ENCODE measurements at regions not wholly inside any gene's neighbourhood (a gene's known extent, or its start where the extent isn't known, plus 50 kb on each side); places are given as distances from the start of the nearest gene placed in this dataset.

DNA sequence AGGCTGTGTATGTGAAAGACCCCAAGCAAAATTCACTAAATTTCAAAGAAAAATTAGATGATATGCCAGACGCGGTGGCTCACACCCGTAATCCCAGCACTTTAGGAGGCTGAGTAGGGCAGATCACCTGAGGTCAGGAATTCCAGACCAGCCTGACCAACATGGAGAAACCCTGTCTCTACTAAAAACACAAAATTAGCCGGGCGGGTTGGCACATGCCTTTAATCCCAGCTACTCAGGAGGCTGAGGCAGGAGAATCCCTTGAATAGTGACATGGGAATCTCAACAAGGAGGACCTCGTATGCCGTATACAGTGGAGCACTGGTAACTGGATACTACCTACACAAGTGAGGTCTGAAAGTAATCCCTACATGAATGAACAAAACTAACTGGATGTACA is 92.7 kb upstream of the JARID2 start:
- peaks cover 4% of the 10 kb centered on the region for H3K4me1 Mint-ChIP-seq
- peaks cover 1% of the 10 kb centered on the region for H3K27me3 Mint-ChIP-seq (ENCODE audit: insufficient read depth, low read depth, poor library complexity)
- Histone ChIP-seq H3K27ac (ENCODE audit: low read depth) (no peak overlapping the region), H3K4me1 (ENCODE audit: insufficient read depth) (no peaks in the 10 kb centered on the region), H4K20me1 (replicated peaks; ENCODE audit: insufficient read depth) (no peaks in the 10 kb centered on the region), H3K4me3 (no peak overlapping the region), H3K79me2 (replicated peaks; ENCODE audit: insufficient read depth) (no peaks in the 10 kb centered on the region), H3K4me2 (no peak overlapping the region), H3K27me3 (ENCODE audit: insufficient read depth) (no peaks in the 10 kb centered on the region), H2AFZ (0 out of 2 replicates have a peak overlapping the region, but pooled peaks have one; percentile 18), H3K36me3 (ENCODE audit: insufficient read depth) (no peaks in the 10 kb centered on the region), H3F3A (replicated peaks; ENCODE audit: low read depth) (0 out of 2 replicates have a peak, but pooled peaks cover 4% of the 10 kb centered on the region), H3K9me2 (ENCODE audit: insufficient read depth) (no peaks in the 10 kb centered on the region)
- ATAC-seq (no peak), DNase-seq (ENCODE audit: low spot score) (no peak)
- no peaks in the 10 kb centered on the region for H3K36me3 Mint-ChIP-seq (ENCODE audit: low read depth)
- no peak overlapping the region for H3K4me3 Mint-ChIP-seq
- H3K9me3 Mint-ChIP-seq, result no peaks in the 10 kb centered on the region
- TF ChIP-seq ETS1 (IDR thresholded peaks at IDR 0.05) (no peak), EZH2phosphoT487 (IDR thresholded peaks at IDR 0.05; ENCODE audit: unreplicated experiment) (no peak), ZNF114 (CRISPR knock-in tag; IDR thresholded peaks at IDR 0.05) (no peak), CTCF (conservative IDR thresholded peaks at IDR 0.05; ENCODE audit: low read depth in 2 of 2) (no peak), EZH2 (IDR thresholded peaks at IDR 0.05; ENCODE audit: low read depth, unreplicated experiment) (no peak), POLR2AphosphoS5 (IDR thresholded peaks at IDR 0.05; ENCODE audit: low read depth) (no peak), NANOG (IDR thresholded peaks at IDR 0.05; ENCODE audit: borderline replicate concordance) (no peak)
- TF ChIP-seq, protein P1, sequence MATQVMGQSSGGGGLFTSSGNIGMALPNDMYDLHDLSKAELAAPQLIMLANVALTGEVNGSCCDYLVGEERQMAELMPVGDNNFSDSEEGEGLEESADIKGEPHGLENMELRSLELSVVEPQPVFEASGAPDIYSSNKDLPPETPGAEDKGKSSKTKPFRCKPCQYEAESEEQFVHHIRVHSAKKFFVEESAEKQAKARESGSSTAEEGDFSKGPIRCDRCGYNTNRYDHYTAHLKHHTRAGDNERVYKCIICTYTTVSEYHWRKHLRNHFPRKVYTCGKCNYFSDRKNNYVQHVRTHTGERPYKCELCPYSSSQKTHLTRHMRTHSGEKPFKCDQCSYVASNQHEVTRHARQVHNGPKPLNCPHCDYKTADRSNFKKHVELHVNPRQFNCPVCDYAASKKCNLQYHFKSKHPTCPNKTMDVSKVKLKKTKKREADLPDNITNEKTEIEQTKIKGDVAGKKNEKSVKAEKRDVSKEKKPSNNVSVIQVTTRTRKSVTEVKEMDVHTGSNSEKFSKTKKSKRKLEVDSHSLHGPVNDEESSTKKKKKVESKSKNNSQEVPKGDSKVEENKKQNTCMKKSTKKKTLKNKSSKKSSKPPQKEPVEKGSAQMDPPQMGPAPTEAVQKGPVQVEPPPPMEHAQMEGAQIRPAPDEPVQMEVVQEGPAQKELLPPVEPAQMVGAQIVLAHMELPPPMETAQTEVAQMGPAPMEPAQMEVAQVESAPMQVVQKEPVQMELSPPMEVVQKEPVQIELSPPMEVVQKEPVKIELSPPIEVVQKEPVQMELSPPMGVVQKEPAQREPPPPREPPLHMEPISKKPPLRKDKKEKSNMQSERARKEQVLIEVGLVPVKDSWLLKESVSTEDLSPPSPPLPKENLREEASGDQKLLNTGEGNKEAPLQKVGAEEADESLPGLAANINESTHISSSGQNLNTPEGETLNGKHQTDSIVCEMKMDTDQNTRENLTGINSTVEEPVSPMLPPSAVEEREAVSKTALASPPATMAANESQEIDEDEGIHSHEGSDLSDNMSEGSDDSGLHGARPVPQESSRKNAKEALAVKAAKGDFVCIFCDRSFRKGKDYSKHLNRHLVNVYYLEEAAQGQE (IDR thresholded peaks at IDR 0.05; ENCODE audit: unreplicated experiment), result no peak
- TF ChIP-seq, protein P2, sequence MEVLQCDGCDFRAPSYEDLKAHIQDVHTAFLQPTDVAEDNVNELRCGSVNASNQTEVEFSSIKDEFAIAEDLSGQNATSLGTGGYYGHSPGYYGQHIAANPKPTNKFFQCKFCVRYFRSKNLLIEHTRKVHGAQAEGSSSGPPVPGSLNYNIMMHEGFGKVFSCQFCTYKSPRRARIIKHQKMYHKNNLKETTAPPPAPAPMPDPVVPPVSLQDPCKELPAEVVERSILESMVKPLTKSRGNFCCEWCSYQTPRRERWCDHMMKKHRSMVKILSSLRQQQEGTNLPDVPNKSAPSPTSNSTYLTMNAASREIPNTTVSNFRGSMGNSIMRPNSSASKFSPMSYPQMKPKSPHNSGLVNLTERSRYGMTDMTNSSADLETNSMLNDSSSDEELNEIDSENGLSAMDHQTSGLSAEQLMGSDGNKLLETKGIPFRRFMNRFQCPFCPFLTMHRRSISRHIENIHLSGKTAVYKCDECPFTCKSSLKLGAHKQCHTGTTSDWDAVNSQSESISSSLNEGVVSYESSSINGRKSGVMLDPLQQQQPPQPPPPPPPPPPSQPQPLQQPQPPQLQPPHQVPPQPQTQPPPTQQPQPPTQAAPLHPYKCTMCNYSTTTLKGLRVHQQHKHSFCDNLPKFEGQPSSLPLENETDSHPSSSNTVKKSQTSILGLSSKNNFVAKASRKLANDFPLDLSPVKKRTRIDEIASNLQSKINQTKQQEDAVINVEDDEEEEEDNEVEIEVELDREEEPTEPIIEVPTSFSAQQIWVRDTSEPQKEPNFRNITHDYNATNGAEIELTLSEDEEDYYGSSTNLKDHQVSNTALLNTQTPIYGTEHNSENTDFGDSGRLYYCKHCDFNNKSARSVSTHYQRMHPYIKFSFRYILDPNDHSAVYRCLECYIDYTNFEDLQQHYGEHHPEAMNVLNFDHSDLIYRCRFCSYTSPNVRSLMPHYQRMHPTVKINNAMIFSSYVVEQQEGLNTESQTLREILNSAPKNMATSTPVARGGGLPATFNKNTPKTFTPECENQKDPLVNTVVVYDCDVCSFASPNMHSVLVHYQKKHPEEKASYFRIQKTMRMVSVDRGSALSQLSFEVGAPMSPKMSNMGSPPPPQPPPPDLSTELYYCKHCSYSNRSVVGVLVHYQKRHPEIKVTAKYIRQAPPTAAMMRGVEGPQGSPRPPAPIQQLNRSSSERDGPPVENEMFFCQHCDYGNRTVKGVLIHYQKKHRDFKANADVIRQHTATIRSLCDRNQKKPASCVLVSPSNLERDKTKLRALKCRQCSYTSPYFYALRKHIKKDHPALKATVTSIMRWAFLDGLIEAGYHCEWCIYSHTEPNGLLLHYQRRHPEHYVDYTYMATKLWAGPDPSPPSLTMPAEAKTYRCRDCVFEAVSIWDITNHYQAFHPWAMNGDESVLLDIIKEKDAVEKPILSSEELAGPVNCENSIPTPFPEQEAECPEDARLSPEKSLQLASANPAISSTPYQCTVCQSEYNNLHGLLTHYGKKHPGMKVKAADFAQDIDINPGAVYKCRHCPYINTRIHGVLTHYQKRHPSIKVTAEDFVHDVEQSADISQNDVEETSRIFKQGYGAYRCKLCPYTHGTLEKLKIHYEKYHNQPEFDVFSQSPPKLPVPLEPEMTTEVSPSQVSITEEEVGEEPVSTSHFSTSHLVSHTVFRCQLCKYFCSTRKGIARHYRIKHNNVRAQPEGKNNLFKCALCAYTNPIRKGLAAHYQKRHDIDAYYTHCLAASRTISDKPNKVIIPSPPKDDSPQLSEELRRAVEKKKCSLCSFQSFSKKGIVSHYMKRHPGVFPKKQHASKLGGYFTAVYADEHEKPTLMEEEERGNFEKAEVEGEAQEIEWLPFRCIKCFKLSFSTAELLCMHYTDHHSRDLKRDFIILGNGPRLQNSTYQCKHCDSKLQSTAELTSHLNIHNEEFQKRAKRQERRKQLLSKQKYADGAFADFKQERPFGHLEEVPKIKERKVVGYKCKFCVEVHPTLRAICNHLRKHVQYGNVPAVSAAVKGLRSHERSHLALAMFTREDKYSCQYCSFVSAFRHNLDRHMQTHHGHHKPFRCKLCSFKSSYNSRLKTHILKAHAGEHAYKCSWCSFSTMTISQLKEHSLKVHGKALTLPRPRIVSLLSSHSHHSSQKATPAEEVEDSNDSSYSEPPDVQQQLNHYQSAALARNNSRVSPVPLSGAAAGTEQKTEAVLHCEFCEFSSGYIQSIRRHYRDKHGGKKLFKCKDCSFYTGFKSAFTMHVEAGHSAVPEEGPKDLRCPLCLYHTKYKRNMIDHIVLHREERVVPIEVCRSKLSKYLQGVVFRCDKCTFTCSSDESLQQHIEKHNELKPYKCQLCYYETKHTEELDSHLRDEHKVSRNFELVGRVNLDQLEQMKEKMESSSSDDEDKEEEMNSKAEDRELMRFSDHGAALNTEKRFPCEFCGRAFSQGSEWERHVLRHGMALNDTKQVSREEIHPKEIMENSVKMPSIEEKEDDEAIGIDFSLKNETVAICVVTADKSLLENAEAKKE (CRISPR knock-in tag; IDR thresholded peaks at IDR 0.05), result no peak
- H3K27ac Mint-ChIP-seq, result no peak overlapping the region
